ENCODE measurements at regions not wholly inside any gene's neighbourhood (a gene's known extent, or its start where the extent isn't known, plus 50 kb on each side); places are given as distances from the start of the nearest gene placed in this dataset.
"Not testable (repeated sequence)": the region's sequence is repeated elsewhere in the genome, so short reads cannot be mapped to it uniquely, and the experiment has no call there.

GRCh38 chr7:32668387-32669097, 173.3 kb downstream of the AVL9 start:
- H3K27ac ChIP-seq (replicated peaks): peak overlapping the region; percentile 72

GRCh38 chr7:32667586-32667985, 172.3 kb downstream of the AVL9 start:
- not testable (repeated sequence) for DNase-seq (ENCODE audit: low read depth in 1 of 2, low spot score in 1 of 2); H3K4me3 ChIP-seq (replicated peaks; ENCODE audit: insufficient read depth, low read length); H3K27me3 ChIP-seq (ENCODE audit: insufficient read depth, poor library complexity, severe bottlenecking)
- peak overlapping the region; percentile 72; the same call in 1 of the 2 replicates for H3K27ac ChIP-seq (replicated peaks)

More at GRCh38 chr7:32668387-32669097, 173.3 kb downstream of the AVL9 start:
- not testable (repeated sequence) for H3K27me3 ChIP-seq (ENCODE audit: insufficient read depth, poor library complexity, severe bottlenecking); DNase-seq (ENCODE audit: low read depth in 1 of 2, low spot score in 1 of 2); H3K4me3 ChIP-seq (replicated peaks; ENCODE audit: insufficient read depth, low read length)

- H3K27ac ChIP-seq (replicated peaks): peak overlapping the region; percentile 68
- DNase-seq (ENCODE audit: low read depth in 1 of 2, low spot score in 1 of 2): peak in 1 of 2 experiments; percentile 16
- not testable (repeated sequence) for H3K27me3 ChIP-seq (ENCODE audit: insufficient read depth, poor library complexity, severe bottlenecking); H3K4me3 ChIP-seq (replicated peaks; ENCODE audit: insufficient read depth, low read length)
These were observed 168.5 kb downstream of the AVL9 start for GRCh38 chr7:32663805-32664211.

GRCh38 chr7:32662509-32662908, 167.2 kb downstream of the AVL9 start:
- peak; percentile 69; the same call in 1 of the 2 replicates for TF ChIP-seq SPI1 (IDR thresholded peaks at IDR 0.05; ENCODE audit: borderline replicate concordance, low read depth)
- H3K27ac ChIP-seq (replicated peaks): peak overlapping the region; percentile 68
- H3K27me3 ChIP-seq (ENCODE audit: insufficient read depth, poor library complexity, severe bottlenecking); H3K4me3 ChIP-seq (replicated peaks; ENCODE audit: insufficient read depth, low read length): not testable (repeated sequence)
- peak in 1 of 2 experiments; percentile 79 for DNase-seq (ENCODE audit: low read depth in 1 of 2, low spot score in 1 of 2)

GRCh38 chr7:32661929-32662328, 166.6 kb downstream of the AVL9 start:
- TF ChIP-seq SPI1 (IDR thresholded peaks at IDR 0.05; ENCODE audit: borderline replicate concordance, low read depth): no peak
- no peak for TF ChIP-seq POLR2AphosphoS5 (IDR thresholded peaks at IDR 0.05; ENCODE audit: low read depth)
- TF ChIP-seq GABPA (IDR thresholded peaks at IDR 0.05; ENCODE audit: low read depth): no peak
- TF ChIP-seq CTCF (IDR thresholded peaks at IDR 0.05; ENCODE audit: insufficient read depth, low read length): no peak
- TF ChIP-seq REST (IDR thresholded peaks at IDR 0.05; ENCODE audit: insufficient replicate concordance, low read depth): no peak
- no peaks in the 10 kb centered on the region for H3K27me3 ChIP-seq (ENCODE audit: insufficient read depth, poor library complexity, severe bottlenecking)
- H3K4me3 ChIP-seq (replicated peaks; ENCODE audit: insufficient read depth, low read length): no peak overlapping the region
- DNase-seq (ENCODE audit: low read depth in 1 of 2, low spot score in 1 of 2): no peak
- peak overlapping the region; percentile 68 for H3K27ac ChIP-seq (replicated peaks)

GRCh38 chr7:32661501-32661900, 166.2 kb downstream of the AVL9 start:
- H3K27ac ChIP-seq (replicated peaks): peak overlapping the region; percentile 68
- no peak overlapping the region for H3K4me3 ChIP-seq (replicated peaks; ENCODE audit: insufficient read depth, low read length)
- no peaks in the 10 kb centered on the region for H3K27me3 ChIP-seq (ENCODE audit: insufficient read depth, poor library complexity, severe bottlenecking)
- no peak for TF ChIP-seq REST (IDR thresholded peaks at IDR 0.05; ENCODE audit: insufficient replicate concordance, low read depth)
- TF ChIP-seq POLR2AphosphoS5 (IDR thresholded peaks at IDR 0.05; ENCODE audit: low read depth): no peak
- no peak for TF ChIP-seq GABPA (IDR thresholded peaks at IDR 0.05; ENCODE audit: low read depth)
- no peak for TF ChIP-seq CTCF (IDR thresholded peaks at IDR 0.05; ENCODE audit: insufficient read depth, low read length)
- TF ChIP-seq SPI1 (IDR thresholded peaks at IDR 0.05; ENCODE audit: borderline replicate concordance, low read depth): no peak
- no peak for DNase-seq (ENCODE audit: low read depth in 1 of 2, low spot score in 1 of 2)

All from HL-60 (cell line).